Tibial artery (tissue), 4 donors: ENCODE measurements at regions not wholly inside any gene's neighbourhood (a gene's known extent, or its start where the extent isn't known, plus 50 kb on each side); places are given as distances from the start of the nearest gene placed in this dataset.

Experiments
- DNase-seq, 2 donors: peaks; one replicate each; pipeline ENCODE4 v3.0.0-alpha.2; 2019
- H3K27ac ChIP-seq, 2 donors: fragments of 200-600 bp; sonication (generic) in 1 of 2; 1 replicate in 1 of 2; 2 replicates in 1 of 2; pipeline ENCODE4 v1.5.1; 2018 to 2019; ENCODE audit warnings: mild to moderate bottlenecking in 1 of 2
- H3K27me3 ChIP-seq, 2 donors: fragments of 200-600 bp; sonication (generic) in 1 of 2; one replicate each; pipeline versions ENCODE4 v1.5.1 to v1.6.0; 2016 to 2019
- H3K36me3 ChIP-seq, 3 donors: fragments of 200-600 bp; sonication (generic) in 2 of 3; one replicate each; pipeline ENCODE4 v1.5.1; 2016 to 2019; ENCODE audit warnings: mild to moderate bottlenecking in 2 of 3
- H3K4me1 ChIP-seq, 4 donors: fragments of 200-600 bp; sonication (generic) in 2 of 4; 1 replicate in 3 of 4; 2 replicates in 1 of 4; pipeline ENCODE4 v1.5.1; 2016 to 2019
- H3K4me3 ChIP-seq, 2 donors: fragments of 200-600 bp; sonication (generic) in 1 of 2; 1 replicate in 1 of 2; 2 replicates in 1 of 2; pipeline ENCODE4 v1.5.1; 2018 to 2019; ENCODE audit warnings: mild to moderate bottlenecking in 2 of 2
- H3K9me3 ChIP-seq, 3 donors: fragments of 200-600 bp; sonication (generic) in 1 of 3; one replicate each; pipeline ENCODE4 v1.5.1; 2016 to 2019
- intact Hi-C: fragments of 100-400 bp; cut with DNase I; formaldehyde crosslinking; loops from one replicate; pipeline ENCODE4 v1.15.0; 2023; ENCODE audit warnings: low total_unique reads
- TF ChIP-seq, protein P1 (sequence below), 2 experiments: fragments of 200-600 bp in 1 of 2; fragments of 450-650 bp in 1 of 2; IDR thresholded peaks; one replicate each; pipeline ENCODE4 v1.5.1; 2017 to 2019; ENCODE audit warnings: antibody characterized with exemption in 2 of 2, mild to moderate bottlenecking in 1 of 2, moderate library complexity in 1 of 2

DNA sequence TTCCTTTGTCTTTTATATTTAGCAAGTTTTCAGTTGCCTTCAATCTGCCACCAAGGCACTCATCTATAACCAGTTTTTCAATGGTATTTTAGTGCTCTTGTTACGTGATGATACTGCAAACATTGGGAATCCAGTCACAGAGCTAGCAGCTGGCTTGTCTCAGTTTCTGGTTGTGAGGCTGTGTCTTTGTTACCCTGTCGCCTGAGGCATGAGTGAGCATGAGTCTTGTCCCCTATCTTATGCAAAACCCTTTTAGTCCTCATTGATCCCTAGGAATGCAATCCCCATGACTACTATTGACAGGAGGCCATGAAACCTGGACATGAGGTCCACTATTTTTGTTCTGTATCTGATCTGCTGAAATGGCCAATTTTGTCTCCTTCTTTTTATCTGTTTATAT lies 391.0 kb downstream of the LMO7 start:
- DNase-seq = no peak
- TF ChIP-seq, protein P1, sequence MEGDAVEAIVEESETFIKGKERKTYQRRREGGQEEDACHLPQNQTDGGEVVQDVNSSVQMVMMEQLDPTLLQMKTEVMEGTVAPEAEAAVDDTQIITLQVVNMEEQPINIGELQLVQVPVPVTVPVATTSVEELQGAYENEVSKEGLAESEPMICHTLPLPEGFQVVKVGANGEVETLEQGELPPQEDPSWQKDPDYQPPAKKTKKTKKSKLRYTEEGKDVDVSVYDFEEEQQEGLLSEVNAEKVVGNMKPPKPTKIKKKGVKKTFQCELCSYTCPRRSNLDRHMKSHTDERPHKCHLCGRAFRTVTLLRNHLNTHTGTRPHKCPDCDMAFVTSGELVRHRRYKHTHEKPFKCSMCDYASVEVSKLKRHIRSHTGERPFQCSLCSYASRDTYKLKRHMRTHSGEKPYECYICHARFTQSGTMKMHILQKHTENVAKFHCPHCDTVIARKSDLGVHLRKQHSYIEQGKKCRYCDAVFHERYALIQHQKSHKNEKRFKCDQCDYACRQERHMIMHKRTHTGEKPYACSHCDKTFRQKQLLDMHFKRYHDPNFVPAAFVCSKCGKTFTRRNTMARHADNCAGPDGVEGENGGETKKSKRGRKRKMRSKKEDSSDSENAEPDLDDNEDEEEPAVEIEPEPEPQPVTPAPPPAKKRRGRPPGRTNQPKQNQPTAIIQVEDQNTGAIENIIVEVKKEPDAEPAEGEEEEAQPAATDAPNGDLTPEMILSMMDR (IDR thresholded peaks at IDR 0.05) = no peak
- Histone ChIP-seq H3K9me3 (no peaks in the 10 kb centered on the region), H3K36me3 (no peaks in the 10 kb centered on the region), H3K4me3 (no peak overlapping the region), H3K27ac (no peak overlapping the region), H3K4me1 (no peaks in the 10 kb centered on the region), H3K27me3 (no peaks in the 10 kb centered on the region)
- intact Hi-C loops = no loop called here

DNA sequence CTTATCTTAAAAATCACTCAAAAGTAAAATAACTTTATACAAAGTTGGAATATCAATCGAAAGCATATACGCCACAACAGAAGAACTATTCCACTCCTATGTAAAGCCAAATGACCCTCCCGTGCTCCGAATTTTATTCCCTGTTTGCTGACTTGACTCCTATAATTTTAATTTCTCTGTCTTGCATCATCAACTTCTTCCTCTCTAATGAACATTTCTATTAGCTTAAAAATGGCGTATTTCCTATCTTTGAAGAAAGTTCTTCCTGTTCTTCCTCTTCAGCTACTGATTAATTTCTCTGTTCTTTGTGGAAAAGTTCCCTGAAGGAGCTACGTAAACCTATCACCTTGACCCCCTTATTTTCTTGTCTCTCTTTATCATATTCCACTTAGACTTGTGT lies 389.3 kb downstream of the LMO7 start:
- H3K27me3 ChIP-seq = no peaks in the 10 kb centered on the region
- TF ChIP-seq, protein P1 (IDR thresholded peaks at IDR 0.05) = no peak
- H3K4me1 ChIP-seq = no peaks in the 10 kb centered on the region
- intact Hi-C loops = no loop called here
- no peak for DNase-seq
- H3K9me3 ChIP-seq = no peaks in the 10 kb centered on the region
- H3K27ac ChIP-seq = no peak overlapping the region
- H3K4me3 ChIP-seq = no peak overlapping the region
- H3K36me3 ChIP-seq = no peaks in the 10 kb centered on the region

DNA sequence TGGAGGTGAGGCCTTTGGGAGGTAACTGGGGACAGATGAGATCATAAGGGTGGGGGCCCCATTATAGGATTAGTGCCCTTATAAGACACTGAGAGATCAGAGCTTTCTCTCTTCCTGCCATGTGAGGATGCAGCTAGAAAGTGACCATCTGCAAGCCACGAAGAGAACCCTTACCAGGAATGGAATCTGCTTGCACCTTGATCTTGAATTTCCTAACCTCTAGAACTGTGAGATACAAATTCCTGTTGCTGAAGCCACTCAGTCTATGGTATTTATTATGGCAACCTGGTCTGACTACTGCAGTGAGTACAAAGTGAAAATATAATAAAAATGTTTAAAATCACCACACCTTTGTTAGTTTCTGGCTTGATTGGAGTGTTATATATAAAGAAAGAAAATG lies 388.0 kb downstream of the LMO7 start:
- no peaks in the 10 kb centered on the region for H3K36me3 ChIP-seq
- no peaks in the 10 kb centered on the region for H3K9me3 ChIP-seq
- TF ChIP-seq, protein P1 (IDR thresholded peaks at IDR 0.05) = no peak
- H3K27ac ChIP-seq = no peak overlapping the region
- no peaks in the 10 kb centered on the region for H3K27me3 ChIP-seq
- intact Hi-C loops = no loop called here
- no peak for DNase-seq
- H3K4me3 ChIP-seq = no peak overlapping the region
- H3K4me1 ChIP-seq = no peaks in the 10 kb centered on the region

DNA sequence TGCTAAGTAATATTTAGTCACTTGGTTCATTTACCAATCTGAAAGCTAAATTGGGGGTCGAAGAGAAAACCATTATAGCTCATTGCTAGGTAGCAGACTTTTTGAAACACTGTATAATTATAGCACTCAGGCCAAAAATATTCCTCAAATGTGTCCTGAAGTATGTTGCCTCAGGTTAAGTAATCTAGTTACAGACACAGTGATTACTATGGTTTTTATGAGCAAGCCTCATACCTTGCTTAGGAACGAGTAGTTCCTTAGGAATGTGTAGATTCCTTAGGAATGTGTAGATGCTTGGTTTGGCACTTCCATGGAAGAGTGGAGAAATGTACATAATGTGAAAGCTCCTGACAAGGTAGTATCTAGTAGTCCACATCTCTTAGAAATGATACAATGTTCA lies 387.5 kb downstream of the LMO7 start:
- Histone ChIP-seq H3K4me1 (no peaks in the 10 kb centered on the region), H3K27me3 (no peaks in the 10 kb centered on the region), H3K9me3 (no peaks in the 10 kb centered on the region), H3K27ac (no peak overlapping the region), H3K4me3 (no peak overlapping the region), H3K36me3 (no peaks in the 10 kb centered on the region)
- TF ChIP-seq, protein P1 (IDR thresholded peaks at IDR 0.05) = no peak
- intact Hi-C loops = no loop called here
- DNase-seq = no peak

DNA sequence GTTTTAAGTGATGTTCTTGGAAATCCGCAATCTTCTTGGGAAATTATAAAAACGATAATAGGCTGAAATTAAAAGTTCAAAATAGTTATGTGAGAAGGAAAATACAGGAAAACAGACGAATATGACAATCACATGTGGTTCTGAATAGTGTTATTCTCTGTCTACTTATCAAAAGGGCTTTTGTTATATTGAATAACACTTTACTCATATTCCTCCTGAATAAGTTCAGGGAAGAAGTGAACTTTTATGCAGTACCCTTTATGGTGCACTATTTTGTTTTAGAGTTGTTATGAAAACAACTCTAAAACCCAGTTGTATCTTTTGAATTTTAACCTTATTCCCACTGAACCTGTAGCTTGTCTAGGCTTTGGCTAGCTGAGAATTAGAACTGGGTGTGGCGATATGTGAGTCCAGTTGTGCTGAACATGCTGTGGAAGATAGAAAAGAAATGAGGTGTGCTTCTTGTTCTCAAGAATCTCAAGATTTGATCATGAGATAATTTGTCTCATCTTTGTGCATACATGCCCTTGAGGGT lies 384.4 kb downstream of the LMO7 start:
- H3K36me3 ChIP-seq = no peaks in the 10 kb centered on the region
- peaks cover 0 to under 1% (median 0%) of the 10 kb centered on the region in 4 donors for H3K4me1 ChIP-seq
- intact Hi-C loops = no loop called here
- TF ChIP-seq, protein P1 (IDR thresholded peaks at IDR 0.05) = no peak
- no peak overlapping the region for H3K4me3 ChIP-seq
- H3K27me3 ChIP-seq = no peaks in the 10 kb centered on the region
- H3K27ac ChIP-seq = no peak overlapping the region
- DNase-seq = no peak
- no peaks in the 10 kb centered on the region for H3K9me3 ChIP-seq
